ENCODE measurements at regions not wholly inside any gene's neighbourhood (a gene's known extent, or its start where the extent isn't known, plus 50 kb on each side); places are given as distances from the start of the nearest gene placed in this dataset.
"Not testable (repeated sequence)": the region's sequence is repeated elsewhere in the genome, so short reads cannot be mapped to it uniquely, and the experiment has no call there.

- no peak for DNase-seq
These were observed 364.2 kb upstream of the CNTN3 start for GRCh38 chr3:74978684-74979083.

- not testable (repeated sequence) for DNase-seq
These were observed 370.8 kb upstream of the CNTN3 start for GRCh38 chr3:74985028-74985904.

GRCh38 chr3:74988095-74988494 lies 373.6 kb upstream of the CNTN3 start:
- no peak for DNase-seq

- no peak for DNase-seq
These were observed 378.4 kb upstream of the CNTN3 start for GRCh38 chr3:74992898-74993297.

- no peak for DNase-seq
These were observed 386.9 kb upstream of the CNTN3 start for GRCh38 chr3:75001330-75001729.

- no peak for DNase-seq
These were observed 398.4 kb upstream of the CNTN3 start for GRCh38 chr3:75012791-75013331.

- DNase-seq, result no peak
These were observed 399.5 kb upstream of the CNTN3 start for GRCh38 chr3:75014008-75014407.

GRCh38 chr3:75015280-75015679 lies 400.8 kb upstream of the CNTN3 start:
- DNase-seq, result no peak

- DNase-seq, result no peak
These were observed 420.7 kb upstream of the CNTN3 start for GRCh38 chr3:75035146-75035545.

GRCh38 chr3:75042941-75043340 lies 428.5 kb upstream of the CNTN3 start:
- no peak for DNase-seq

- DNase-seq, result no peak
These were observed 434.2 kb upstream of the CNTN3 start for GRCh38 chr3:75048650-75049049.

GRCh38 chr3:75049533-75049932 lies 435.1 kb upstream of the CNTN3 start:
- DNase-seq, result no peak

GRCh38 chr3:75059120-75059519 lies 444.7 kb upstream of the CNTN3 start:
- no peak for DNase-seq

GRCh38 chr3:75061806-75062205 lies 447.3 kb upstream of the CNTN3 start:
- DNase-seq, result no peak

- DNase-seq, result no peak
These were observed 460.7 kb upstream of the CNTN3 start for GRCh38 chr3:75075158-75075557.

GRCh38 chr3:75076481-75076880 lies 462.0 kb upstream of the CNTN3 start:
- no peak for DNase-seq

GRCh38 chr3:75078290-75078689 lies 463.8 kb upstream of the CNTN3 start:
- DNase-seq, result no peak

- DNase-seq, result no peak
These were observed 468.4 kb upstream of the CNTN3 start for GRCh38 chr3:75082845-75083244.

- no peak for DNase-seq
These were observed 475.4 kb upstream of the CNTN3 start for GRCh38 chr3:75089841-75090240.

GRCh38 chr3:75101329-75102147 lies 487.1 kb upstream of the CNTN3 start:
- no peak for DNase-seq

- no peak for DNase-seq
These were observed 496.3 kb upstream of the CNTN3 start for GRCh38 chr3:75110741-75111140.

- no peak for DNase-seq
These were observed 501.2 kb upstream of the CNTN3 start for GRCh38 chr3:75115695-75116094.

GRCh38 chr3:75118779-75119178 lies 504.3 kb upstream of the CNTN3 start:
- no peak for DNase-seq

- DNase-seq, result no peak
These were observed 512.1 kb upstream of the CNTN3 start for GRCh38 chr3:75126556-75126955.

Data from activated CD8-positive, alpha-beta memory T cell treated with anti-CD3 and anti-CD28 coated beads, Interleukin-2, amount 50 U/mL, for 48 hours (primary cell).